Panc1 (cell line): ENCODE measurements at regions not wholly inside any gene's neighbourhood (a gene's known extent, or its start where the extent isn't known, plus 50 kb on each side); places are given as distances from the start of the nearest gene placed in this dataset.

ENCODE experiments used
- CTCF ChIP-seq: fragments of 450-650 bp; IDR thresholded peaks from 2 replicates; pipeline ENCODE4 v1.5.1; 2017; ENCODE audit warnings: mild to moderate bottlenecking
- POLR2AphosphoS5 ChIP-seq: IDR thresholded peaks from 2 replicates; pipeline ENCODE4 v1.6.1; 2012; ENCODE audit warnings: mild to moderate bottlenecking, low read depth, low read length, moderate library complexity
- REST ChIP-seq, 2 experiments: IDR thresholded peaks; 2 replicates each; pipeline ENCODE4 v1.6.1; 2011 to 2012; ENCODE audit warnings: low read depth in 2 of 2, control low read depth in 1 of 2, low read length in 1 of 2, mild to moderate bottlenecking in 1 of 2, moderate library complexity in 1 of 2; ENCODE audit not compliant: insufficient read depth in 1 of 2

GRCh38 chr1:217135987-217136894 lies 413.0 kb upstream of the ESRRG start:
- no peak for TF ChIP-seq CTCF
- TF ChIP-seq REST (IDR thresholded peaks at IDR 0.05; ENCODE audit: insufficient read depth in 1 of 2, low read depth in 2 of 2, low read length in 1 of 2): no peak
- TF ChIP-seq POLR2AphosphoS5: no peak
